ENCODE measurements at regions not wholly inside any gene's neighbourhood (a gene's known extent, or its start where the extent isn't known, plus 50 kb on each side); places are given as distances from the start of the nearest gene placed in this dataset.

DNA sequence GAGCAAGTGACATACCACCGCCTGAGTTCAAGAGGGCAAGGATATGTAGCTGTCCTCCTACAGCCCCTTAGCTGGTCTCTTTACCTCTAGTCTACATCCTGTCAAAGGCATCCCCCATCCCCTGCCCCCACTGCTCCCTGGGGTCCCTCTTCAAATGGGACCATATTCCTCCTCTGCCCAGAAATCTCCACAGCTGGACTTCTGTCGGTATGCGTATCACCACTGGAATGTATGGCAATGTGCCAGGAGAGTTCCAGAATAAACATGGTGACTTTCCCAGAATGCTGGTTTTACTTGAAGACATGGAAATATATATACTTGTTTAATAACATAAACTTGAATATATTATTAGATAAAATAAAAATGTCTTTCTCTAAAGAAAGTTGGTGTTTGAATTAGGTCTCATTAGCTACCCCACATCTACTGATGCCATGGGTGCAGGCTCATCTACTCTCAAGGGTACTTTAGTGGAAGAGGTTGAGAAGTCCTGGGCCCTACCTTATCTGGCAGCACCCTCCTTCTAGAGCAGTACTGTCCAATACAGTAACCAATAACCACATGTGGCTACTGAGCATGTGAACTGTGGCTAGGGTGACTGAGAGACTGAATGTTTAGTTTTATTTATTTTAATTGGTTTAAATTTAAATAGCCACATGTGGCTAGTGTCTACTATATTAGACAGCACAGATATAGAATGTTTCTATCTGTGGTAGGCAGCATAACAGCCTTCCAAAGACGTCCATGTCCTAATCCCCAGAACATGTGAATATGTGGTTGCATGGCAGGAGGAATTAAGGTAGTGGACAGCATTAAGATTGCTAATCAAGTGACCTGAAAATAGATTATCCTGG, 181.7 kb upstream of the SLC30A5 start:
- no peak for DNase-seq
- Histone ChIP-seq H3K36me3 (no peaks in the 10 kb centered on the region), H3K9me3 (no peaks in the 10 kb centered on the region), H3K27ac (no peak overlapping the region), H3K4me1 (no peaks in the 10 kb centered on the region), H3K4me3 (no peak overlapping the region), H3K27me3 (no peaks in the 10 kb centered on the region)
- in situ Hi-C loops (cut with MboI; ENCODE audit: low pct_ligation_motif_present in 1 of 4, low pct_unique_long_range_greater_than_20kb in 1 of 4, low sequenced_read_pairs in 3 of 4) (no loop called here), intact Hi-C loops (cut with DNase I; ENCODE audit: low total_unique reads) (no loop called here)
- 44 to 75% methylated on average over 1 to 4 of the region's 4 CpGs for whole genome bisulfite sequencing, 2 donors (ENCODE audit: low coverage in 1 of 2)
- TF ChIP-seq EP300 (IDR thresholded peaks at IDR 0.05; ENCODE audit: low read depth) (no peak), POLR2A (IDR thresholded peaks at IDR 0.05) (no peak), CTCF (IDR thresholded peaks at IDR 0.05) (no peak), POLR2AphosphoS5 (IDR thresholded peaks at IDR 0.05) (no peak)

GRCh38 chr5:68915079-68915478, 178.7 kb upstream of the SLC30A5 start:
- no peaks in the 10 kb centered on the region for H3K9me3 ChIP-seq
- H3K4me3 ChIP-seq, result no peak overlapping the region
- in situ Hi-C loops (cut with MboI; ENCODE audit: low pct_ligation_motif_present in 1 of 4, low pct_unique_long_range_greater_than_20kb in 1 of 4, low sequenced_read_pairs in 3 of 4) (no loop called here), intact Hi-C loops (cut with DNase I; ENCODE audit: low total_unique reads) (no loop called here)
- no peaks in the 10 kb centered on the region for H3K4me1 ChIP-seq
- no peak for TF ChIP-seq EP300 (IDR thresholded peaks at IDR 0.05; ENCODE audit: low read depth)
- TF ChIP-seq CTCF (IDR thresholded peaks at IDR 0.05), result no peak
- no peak for TF ChIP-seq POLR2AphosphoS5 (IDR thresholded peaks at IDR 0.05)
- no peak for TF ChIP-seq POLR2A (IDR thresholded peaks at IDR 0.05)
- WGBS, 2 donors (ENCODE audit: low coverage in 1 of 2), result 59 to 95% methylated on average over 1 of the region's 1 CpG
- H3K36me3 ChIP-seq, result no peaks in the 10 kb centered on the region
- no peak for DNase-seq
- no peaks in the 10 kb centered on the region for H3K27me3 ChIP-seq
- H3K27ac ChIP-seq, result no peak overlapping the region

DNA sequence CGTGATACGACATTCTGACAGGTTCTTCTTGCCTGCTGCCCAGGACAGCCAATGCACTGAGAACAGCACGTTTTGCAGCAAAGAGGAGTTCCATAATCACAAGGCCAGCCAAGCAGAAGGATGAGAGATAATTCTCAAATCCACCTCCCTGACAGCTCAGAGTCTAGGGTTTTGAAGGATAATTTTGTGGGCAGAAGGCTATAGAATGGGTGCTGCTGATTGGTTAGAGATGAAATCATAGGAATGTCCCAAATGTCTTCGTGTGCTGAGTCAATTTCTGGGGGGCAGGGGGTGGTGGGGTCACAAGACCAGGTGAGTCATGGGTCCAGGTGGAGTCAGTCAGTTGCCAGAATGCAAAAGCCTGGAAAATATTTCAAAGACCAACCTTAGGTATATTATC, 175.5 kb upstream of the SLC30A5 start:
- TF ChIP-seq POLR2AphosphoS5 (IDR thresholded peaks at IDR 0.05) (no peak), POLR2A (IDR thresholded peaks at IDR 0.05) (no peak), CTCF (IDR thresholded peaks at IDR 0.05) (no peak), EP300 (IDR thresholded peaks at IDR 0.05; ENCODE audit: low read depth) (no peak)
- H3K36me3 ChIP-seq, result no peaks in the 10 kb centered on the region
- H3K4me3 ChIP-seq, result no peak overlapping the region
- in situ Hi-C loops (cut with MboI; ENCODE audit: low pct_ligation_motif_present in 1 of 4, low pct_unique_long_range_greater_than_20kb in 1 of 4, low sequenced_read_pairs in 3 of 4), result no loop called here
- no peaks in the 10 kb centered on the region for H3K27me3 ChIP-seq
- WGBS, 2 donors (ENCODE audit: low coverage in 1 of 2), result 83 to 85% methylated on average over 1 to 4 of the region's 4 CpGs
- no peak overlapping the region for H3K27ac ChIP-seq
- H3K9me3 ChIP-seq, result no peaks in the 10 kb centered on the region
- no peaks in the 10 kb centered on the region for H3K4me1 ChIP-seq
- no peak for DNase-seq
- intact Hi-C loops (cut with DNase I; ENCODE audit: low total_unique reads), result no loop called here

- TF ChIP-seq EP300 (IDR thresholded peaks at IDR 0.05; ENCODE audit: low read depth) (no peak), POLR2A (IDR thresholded peaks at IDR 0.05) (no peak), CTCF (IDR thresholded peaks at IDR 0.05) (no peak), POLR2AphosphoS5 (IDR thresholded peaks at IDR 0.05) (no peak)
- Histone ChIP-seq H3K4me3 (no peak overlapping the region), H3K27me3 (no peaks in the 10 kb centered on the region), H3K36me3 (no peaks in the 10 kb centered on the region), H3K27ac (no peak overlapping the region), H3K4me1 (no peaks in the 10 kb centered on the region), H3K9me3 (no peaks in the 10 kb centered on the region)
- intact Hi-C loops (cut with DNase I; ENCODE audit: low total_unique reads), result no loop called here
- WGBS, 2 donors (ENCODE audit: low coverage in 1 of 2), result 63 to 83% methylated on average over 2 to 3 of the region's 3 CpGs
- DNase-seq, result no peak
- in situ Hi-C loops (cut with MboI; ENCODE audit: low pct_ligation_motif_present in 1 of 4, low pct_unique_long_range_greater_than_20kb in 1 of 4, low sequenced_read_pairs in 3 of 4), result no loop called here
These were observed 173.8 kb upstream of the SLC30A5 start for GRCh38 chr5:68919988-68920490.

Measured in transverse colon (tissue), 4 donors.